DMS53 treated with DMSO at 0.1 percent for 48 hours (cell line): ENCODE measurements at regions not wholly inside any gene's neighbourhood (a gene's known extent, or its start where the extent isn't known, plus 50 kb on each side); places are given as distances from the start of the nearest gene placed in this dataset.
"Not testable (repeated sequence)": the region's sequence is repeated elsewhere in the genome, so short reads cannot be mapped to it uniquely, and the experiment has no call there.

ENCODE experiments used
- DNase-seq: peaks from one replicate; lab custom pipeline; 2025; ENCODE audit not compliant: unreplicated experiment; lab: John Stamatoyannopoulos, UW

DNA sequence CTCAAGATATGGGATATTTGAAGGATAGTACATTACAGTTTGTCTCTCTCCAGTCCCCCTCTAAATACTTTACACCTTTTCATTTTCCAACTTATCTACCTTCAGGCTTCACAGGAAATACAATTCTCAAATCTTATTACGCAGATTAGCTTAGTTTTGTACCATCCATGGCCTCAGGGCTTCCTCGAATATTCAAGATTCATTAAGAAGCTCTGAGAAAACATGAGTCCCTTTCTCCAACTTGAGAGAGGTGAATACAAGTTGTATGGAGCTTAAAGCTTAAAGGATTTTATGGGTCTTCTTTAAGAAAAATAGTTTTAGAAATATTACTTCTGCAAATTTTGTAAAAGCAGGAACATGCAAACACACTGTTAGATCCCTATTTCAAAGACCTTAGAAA, 1212.5 kb downstream of the GALC start:
- DNase-seq: no peak

- DNase-seq: no peak
Measured at GRCh38 chr14:86779416-86779815, 1213.6 kb downstream of the GALC start.

GRCh38 chr14:86777963-86778602, 1214.9 kb downstream of the GALC start:
- DNase-seq: peak; percentile 24

GRCh38 chr14:86775896-86776295, 1217.1 kb downstream of the GALC start:
- not testable (repeated sequence) for DNase-seq

GRCh38 chr14:86774916-86775315, 1218.1 kb downstream of the GALC start:
- DNase-seq: no peak

DNA sequence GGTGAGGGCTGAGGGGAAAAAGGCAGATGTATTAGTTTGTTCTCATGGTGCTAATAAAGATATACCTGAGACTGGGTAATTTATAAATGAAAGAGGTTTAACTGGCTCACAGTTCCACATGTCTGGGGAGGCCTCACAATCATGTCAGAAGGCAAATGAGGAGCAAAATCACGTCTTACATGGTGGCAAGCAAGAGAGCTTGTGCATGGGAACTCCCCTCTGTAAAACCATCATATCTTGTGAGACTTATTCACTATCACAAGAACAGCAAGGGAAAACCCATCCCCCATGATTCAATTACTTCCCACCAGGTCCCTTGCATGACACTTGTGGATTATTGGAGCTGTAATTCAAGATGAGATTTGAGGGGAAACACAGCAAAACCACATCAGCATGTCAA, 1220.9 kb downstream of the GALC start:
- no peak for DNase-seq

DNA sequence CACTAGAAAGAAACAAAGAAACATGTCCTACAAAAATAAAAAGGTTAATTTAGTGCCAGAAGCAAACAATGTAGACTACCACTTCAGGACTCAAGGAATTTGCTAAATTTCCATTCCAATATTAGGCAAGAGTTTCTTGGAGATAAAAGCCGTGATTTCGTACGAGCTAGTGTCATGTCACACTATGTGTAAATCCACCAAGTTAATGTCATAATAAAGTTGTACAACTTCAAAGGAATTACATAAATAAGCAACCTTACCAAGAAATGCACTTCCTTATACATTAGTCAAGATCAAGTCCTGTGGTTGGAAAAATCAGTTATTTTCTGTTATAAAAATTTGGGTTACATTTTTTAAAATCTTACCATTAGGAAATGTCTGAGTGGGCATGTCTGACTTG, 1222.8 kb downstream of the GALC start:
- no peak for DNase-seq

DNA sequence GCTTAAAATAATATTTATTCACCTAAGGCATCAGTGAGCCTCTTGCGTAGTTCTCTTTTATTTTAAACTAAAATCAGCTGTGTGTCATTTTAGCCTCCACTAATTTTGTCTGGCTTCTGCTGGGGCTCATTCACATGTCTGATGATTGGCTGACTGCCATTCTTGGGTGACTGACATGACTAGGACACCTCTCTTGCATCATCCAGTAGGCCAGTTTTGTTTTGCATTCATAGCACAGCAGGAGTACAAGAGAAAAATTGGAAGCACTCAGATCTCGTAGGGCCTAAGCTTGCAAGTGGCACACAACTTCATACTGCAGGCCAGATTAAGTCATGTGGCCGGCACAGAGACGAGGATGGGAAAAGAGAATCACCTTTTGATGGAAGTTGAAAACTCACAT, 1226.5 kb downstream of the GALC start:
- DNase-seq: no peak

DNA sequence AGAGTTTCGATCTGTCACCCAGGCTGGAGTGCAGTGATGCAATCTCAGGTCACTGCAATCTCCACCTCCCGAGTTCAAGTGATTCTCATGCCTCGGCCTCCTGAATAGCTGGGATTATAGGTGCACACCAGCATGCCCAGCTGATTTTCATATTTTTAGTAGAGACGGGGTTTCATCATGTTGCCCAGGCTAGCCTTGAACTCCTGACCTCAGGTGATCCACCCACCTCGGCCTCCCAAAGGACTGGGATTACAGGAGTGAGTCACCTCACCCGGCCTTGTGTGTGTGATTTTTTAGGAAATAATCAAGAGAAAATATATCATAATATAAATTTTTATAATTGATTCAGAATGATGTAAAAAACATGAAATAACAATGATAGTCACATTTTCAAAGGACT, 1231.4 kb downstream of the GALC start:
- DNase-seq: no peak

GRCh38 chr14:86756521-86757190, 1226.7 kb downstream of the FLRT2 start:
- DNase-seq: no peak

DNA sequence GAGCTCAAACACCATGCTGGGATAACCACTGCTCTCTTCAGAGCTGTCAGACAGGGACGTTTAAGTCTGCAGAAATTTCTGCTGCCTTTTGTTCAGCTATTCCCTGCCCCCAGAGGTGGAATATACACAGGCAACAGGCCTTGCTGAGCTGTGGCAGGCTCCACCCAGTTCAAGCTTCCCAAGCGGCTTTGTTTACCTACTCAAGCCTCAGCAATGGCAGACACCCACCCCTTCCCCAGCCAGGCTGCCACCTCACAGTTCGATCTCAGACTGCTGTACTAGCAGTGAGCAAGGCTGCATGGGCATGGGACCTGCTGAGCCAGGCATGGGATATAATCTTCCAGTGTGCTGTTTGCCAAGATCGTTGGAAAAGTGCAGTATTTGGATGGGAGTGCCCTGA, 1220.5 kb downstream of the FLRT2 start:
- DNase-seq: not testable (repeated sequence)

DNA sequence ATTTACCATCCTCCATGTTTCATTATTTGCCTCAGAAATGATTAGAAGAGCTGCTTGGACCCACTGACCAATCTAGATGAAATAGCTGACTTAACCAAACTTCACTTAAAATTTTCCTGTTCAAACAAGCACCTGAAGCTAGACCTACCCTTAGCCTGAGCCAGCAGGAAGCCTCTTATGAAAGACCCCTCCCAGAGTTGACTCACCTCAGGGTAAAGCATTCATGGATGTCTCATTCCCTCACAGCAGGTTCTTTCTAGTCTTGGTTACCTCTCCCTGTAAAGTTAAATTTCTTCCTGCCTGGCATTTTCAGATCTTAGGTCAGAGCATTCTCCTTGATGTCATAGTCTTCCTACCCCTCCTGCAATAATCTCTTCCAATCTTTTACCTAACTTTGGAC, 1209.8 kb downstream of the FLRT2 start:
- no peak for DNase-seq

- not testable (repeated sequence) for DNase-seq
Measured at GRCh38 chr14:86731427-86731826, 1201.5 kb downstream of the FLRT2 start.

GRCh38 chr14:86723254-86723624, 1193.3 kb downstream of the FLRT2 start:
- DNase-seq: peak; percentile 11

DNA sequence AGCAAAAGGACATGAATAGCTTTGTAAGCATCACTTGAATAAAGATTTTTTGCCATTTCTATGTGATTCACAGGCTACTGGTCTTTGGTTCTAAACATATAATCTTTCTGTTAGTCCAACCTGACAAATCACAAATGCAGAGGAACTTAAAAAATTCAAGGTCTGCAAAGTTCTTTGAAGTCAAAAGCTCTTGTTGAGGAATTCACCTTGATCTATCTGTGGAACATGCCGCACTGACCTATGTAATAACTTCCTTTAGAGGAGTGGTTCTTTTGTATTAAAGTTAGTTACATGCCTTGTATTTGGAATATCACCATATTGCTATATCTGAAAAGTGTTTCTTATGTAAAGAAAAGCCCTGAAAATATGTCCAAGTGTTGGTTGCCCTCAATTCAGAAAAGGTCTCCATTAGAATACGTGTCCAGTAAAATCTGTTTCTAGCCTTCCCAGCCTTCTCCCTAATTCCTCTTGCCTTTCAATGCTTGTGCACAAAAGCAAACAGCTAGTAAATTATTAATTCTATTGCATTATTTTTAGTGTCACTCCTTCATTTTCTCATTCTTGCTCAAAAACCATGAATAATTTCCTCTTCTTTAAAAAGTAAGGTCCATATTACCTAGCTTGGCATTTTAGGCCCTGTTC, 1192.8 kb downstream of the FLRT2 start:
- no peak for DNase-seq

- DNase-seq: no peak
Measured at GRCh38 chr14:86714575-86714974, 1184.6 kb downstream of the FLRT2 start.

DNA sequence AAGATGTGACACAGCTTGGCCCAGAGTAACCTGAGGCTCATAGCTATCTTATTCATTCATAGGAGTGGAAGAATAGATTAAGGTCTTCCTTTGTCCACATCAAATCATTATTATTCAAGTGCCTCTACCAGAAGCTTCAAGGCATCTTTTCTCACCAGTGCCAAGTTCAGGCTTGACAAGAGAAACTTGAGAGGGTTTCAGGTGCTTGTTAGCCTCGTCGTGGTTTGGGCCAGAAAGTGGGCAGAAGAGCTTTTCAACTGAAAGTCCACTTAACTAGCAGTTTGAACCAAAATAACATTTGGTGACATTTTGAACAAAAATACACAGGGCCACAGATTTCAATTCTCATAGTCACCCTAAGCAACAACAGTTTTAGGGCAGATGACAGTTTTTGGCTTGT, 1184.2 kb downstream of the FLRT2 start:
- no peak for DNase-seq

DNA sequence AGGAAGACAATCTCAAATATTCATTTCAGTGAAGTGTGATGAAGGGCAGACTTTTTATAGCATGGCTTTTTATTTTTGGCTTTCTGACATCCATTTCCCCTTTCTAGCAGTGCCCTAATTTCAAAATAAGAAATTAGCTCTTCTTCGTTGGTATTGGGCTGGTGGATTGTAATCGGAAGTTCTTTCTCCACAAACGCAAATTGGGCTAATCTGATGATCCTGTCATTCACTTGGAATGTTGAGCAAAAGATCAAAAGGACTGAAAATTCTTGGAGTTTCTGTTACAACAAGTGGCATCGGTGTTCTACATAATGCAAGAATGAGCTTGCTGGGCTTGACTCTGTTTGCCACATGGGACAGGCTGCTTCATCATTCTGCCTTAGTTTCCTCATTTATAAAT, 1182.8 kb downstream of the FLRT2 start:
- no peak for DNase-seq

- no peak for DNase-seq
Measured at GRCh38 chr14:86712176-86712575, 1182.2 kb downstream of the FLRT2 start.

DNA sequence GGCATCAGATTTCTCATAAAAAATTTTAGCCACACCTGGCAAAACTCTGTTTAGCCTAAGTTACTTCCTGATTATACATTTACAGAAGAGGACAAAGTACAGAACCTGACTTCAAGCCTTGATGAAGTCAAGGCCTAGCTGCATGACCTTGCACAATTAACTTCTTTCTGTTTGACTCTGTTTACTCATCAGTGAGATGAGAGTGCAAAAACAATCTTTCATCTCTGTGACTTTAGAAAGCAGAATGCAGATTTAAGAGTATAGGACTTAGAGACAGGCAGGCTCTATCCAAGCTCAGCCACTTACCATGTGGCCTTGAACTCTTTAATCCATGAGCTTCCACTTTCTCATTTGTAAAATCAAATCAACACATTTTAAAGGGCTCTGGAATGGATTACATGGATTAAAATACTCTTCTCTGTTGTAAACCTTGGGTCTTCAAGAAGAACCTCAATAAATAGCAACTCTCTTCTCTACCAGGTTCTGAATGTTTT, 1178.9 kb downstream of the FLRT2 start:
- no peak for DNase-seq

DNA sequence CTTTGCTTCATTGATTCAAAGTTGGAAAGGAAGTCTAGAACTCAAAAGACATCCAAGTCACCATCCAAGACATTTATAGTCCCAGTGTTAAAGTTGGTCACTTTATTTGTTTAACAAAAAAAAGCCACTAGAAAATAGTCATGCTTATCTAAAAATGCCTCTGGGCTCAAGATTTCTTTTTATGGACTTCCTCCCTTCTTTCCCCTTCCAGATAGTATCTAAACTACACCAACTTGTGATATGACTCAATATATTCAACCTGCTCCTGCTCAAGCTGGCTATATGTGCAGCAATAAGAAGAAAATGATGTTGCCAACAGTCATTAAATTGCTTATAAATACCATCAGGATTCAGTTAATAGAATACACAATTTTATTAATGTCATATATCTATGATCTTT, 1177.1 kb downstream of the FLRT2 start:
- no peak for DNase-seq

GRCh38 chr14:86683561-86683960, 1153.6 kb downstream of the FLRT2 start:
- DNase-seq: no peak
